IMR-90 (cell line): ENCODE measurements at regions not wholly inside any gene's neighbourhood (a gene's known extent, or its start where the extent isn't known, plus 50 kb on each side); places are given as distances from the start of the nearest gene placed in this dataset.
A peak's percentile ranks its signal among the peaks of the same experiment; 100 is the strongest.

ENCODE experiments used
- ATAC-seq: fragments of 200-7000 bp; cut with Tn5 transposase; 2 replicates; pipeline ENCODE4 v1.9.1; 2020; ENCODE audit warnings: low read depth, mild to moderate bottlenecking, moderate library complexity
- BruUV-seq: library from RNA; stranded (reverse); fragments of 400-500 nt; replicated peaks from 2 replicates; lab custom pipeline; 2021; lab: Mats Ljungman, UMichigan
- CTCF ChIA-PET: fragments of 300-600 bp; formaldehyde crosslinking; extraction: SDS; loops from one replicate; lab custom pipeline; 2021; ENCODE audit warnings: antibody characterized with exemption; lab: Yijun Ruan, JAX
- POLR2A ChIA-PET: fragments of 300-600 bp; sonication (Branson Sonifier 250); formaldehyde crosslinking; loops from one replicate; lab custom pipeline; 2022; ENCODE audit warnings: antibody characterized with exemption; ENCODE audit not compliant: unreplicated experiment; lab: Charles Lee
- DNase-seq: peaks from one replicate; pipeline ENCODE4 v3.0.0; 2013
- H2AFZ ChIP-seq: replicated peaks from 2 replicates; pipeline ENCODE3; 2013; ENCODE audit warnings: low read length, mild to moderate bottlenecking; ENCODE audit not compliant: poor library complexity
- H2AK5ac ChIP-seq: 2 replicates; pipeline ENCODE4 v1.6.1; 2013; ENCODE audit warnings: low read depth, low read length, inconsistent platforms
- H2AK9ac ChIP-seq: replicated peaks from 2 replicates; pipeline ENCODE3; 2013; ENCODE audit warnings: mild to moderate bottlenecking, low read depth, low read length, moderate library complexity; ENCODE audit not compliant: poor library complexity
- H2BK120ac ChIP-seq: 2 replicates; pipeline ENCODE4 v1.6.1; 2013; ENCODE audit warnings: low read depth, low read length, inconsistent platforms
- H2BK15ac ChIP-seq: 3 replicates; pipeline ENCODE4 v1.6.1; 2013; ENCODE audit warnings: low read depth, low read length, inconsistent platforms
- H2BK20ac ChIP-seq: 2 replicates; pipeline ENCODE4 v1.6.1; 2013; ENCODE audit warnings: low read depth, mild to moderate bottlenecking, inconsistent platforms, low read length, moderate library complexity
- H2BK5ac ChIP-seq: 2 replicates; pipeline ENCODE4 v1.6.1; 2013; ENCODE audit warnings: mild to moderate bottlenecking, low read depth, low read length, inconsistent platforms; ENCODE audit not compliant: poor library complexity, severe bottlenecking
- H3K14ac ChIP-seq: replicated peaks from 2 replicates; pipeline ENCODE4 v1.6.1; 2013; ENCODE audit warnings: low read depth, low read length, inconsistent platforms
- H3K18ac ChIP-seq: 2 replicates; pipeline ENCODE4 v1.6.1; 2013; ENCODE audit warnings: low read depth, low read length, control low read depth
- H3K23ac ChIP-seq: 2 replicates; pipeline ENCODE4 v1.6.1; 2013; ENCODE audit warnings: low read depth, low read length, inconsistent platforms
- H3K27ac ChIP-seq: 2 replicates; pipeline ENCODE4 v1.5.1; 2013; ENCODE audit warnings: mild to moderate bottlenecking, control low read depth, low read length; ENCODE audit not compliant: insufficient read depth
- H3K27me3 ChIP-seq: 2 replicates; pipeline ENCODE4 v1.6.1; 2013; ENCODE audit warnings: low read length; ENCODE audit not compliant: control insufficient read depth, insufficient read depth
- H3K36me3 ChIP-seq: 2 replicates; pipeline ENCODE4 v1.6.1; 2013; ENCODE audit warnings: low read length, mixed read lengths; ENCODE audit not compliant: control insufficient read depth, insufficient read depth
- H3K4ac ChIP-seq: 2 replicates; pipeline ENCODE4 v1.6.1; 2013; ENCODE audit warnings: low read depth, low read length, inconsistent platforms
- H3K4me1 ChIP-seq: 2 replicates; pipeline ENCODE4 v1.6.1; 2013; ENCODE audit warnings: low read length, mixed read lengths; ENCODE audit not compliant: control insufficient read depth, insufficient read depth
- H3K4me2 ChIP-seq: 2 replicates; pipeline ENCODE4 v1.6.1; 2013; ENCODE audit warnings: low read depth, mild to moderate bottlenecking, control low read depth, low read length, moderate library complexity
- H3K4me3 ChIP-seq: 2 replicates; pipeline ENCODE4 v1.5.1; 2013; ENCODE audit warnings: low read depth, mild to moderate bottlenecking, control low read depth, low read length, moderate library complexity; ENCODE audit not compliant: insufficient read depth
- H3K56ac ChIP-seq: 2 replicates; pipeline ENCODE4 v1.6.1; 2013; ENCODE audit warnings: low read length, inconsistent platforms; ENCODE audit not compliant: insufficient read depth; ENCODE audit errors: extremely low read depth
- H3K79me1 ChIP-seq, 2 experiments: 2 replicates each; pipeline ENCODE4 v1.6.1; 2013; ENCODE audit warnings: low read length in 2 of 2, inconsistent platforms in 1 of 2, low read depth in 1 of 2
- H3K9ac ChIP-seq: 2 replicates; pipeline ENCODE4 v1.6.1; 2013; ENCODE audit warnings: low read depth, low read length, control low read depth
- H3K9me1 ChIP-seq: 2 replicates; pipeline ENCODE4 v1.6.1; 2013; ENCODE audit warnings: low read length, inconsistent platforms; ENCODE audit not compliant: insufficient read depth
- H3K9me3 ChIP-seq: 2 replicates; pipeline ENCODE4 v1.6.1; 2013; ENCODE audit warnings: low read length; ENCODE audit not compliant: control insufficient read depth, insufficient read depth
- H4K20me1 ChIP-seq: 2 replicates; pipeline ENCODE4 v1.6.1; 2013; ENCODE audit warnings: low read length, inconsistent platforms; ENCODE audit not compliant: insufficient read depth
- H4K5ac ChIP-seq: 2 replicates; pipeline ENCODE4 v1.6.1; 2013; ENCODE audit warnings: mild to moderate bottlenecking, low read depth, low read length, control low read depth
- H4K8ac ChIP-seq, 2 experiments: 2 replicates each; pipeline ENCODE4 v1.6.1; 2013; ENCODE audit warnings: low read depth in 2 of 2, low read length in 2 of 2, control low read depth in 1 of 2, inconsistent platforms in 1 of 2
- H4K91ac ChIP-seq: 2 replicates; pipeline ENCODE4 v1.6.1; 2013; ENCODE audit warnings: low read depth, low read length, inconsistent platforms; ENCODE audit not compliant: insufficient read depth
- CEBPB ChIP-seq: IDR thresholded peaks from 2 replicates; pipeline ENCODE4 v1.6.1; 2012; ENCODE audit warnings: low read depth, low read length, improper control_type of control experiment
- CTCF ChIP-seq: conservative IDR thresholded peaks from 2 replicates; pipeline ENCODE4 v1.5.1; 2012; ENCODE audit warnings: mild to moderate bottlenecking, low read depth, low read length, improper control_type of control experiment
- MXI1 ChIP-seq: IDR thresholded peaks from 2 replicates; pipeline ENCODE4 v1.6.1; 2012; ENCODE audit warnings: low read depth, mild to moderate bottlenecking, low read length, moderate library complexity, borderline replicate concordance
- WGBS, 2 experiments: methylation state at CpG; one replicate each; pipeline versions ENCODE4 v1.1.5 to v1.1.7; 2013; ENCODE audit warnings: missing lambda C conversion rate in 2 of 2; ENCODE audit not compliant: insufficient read length in 1 of 2; ENCODE audit errors: extremely low coverage in 2 of 2; 5-methylcytosine and 5-hydroxymethylcytosine counted together
- dilution Hi-C: fragments of 300-500 bp; cut with HindIII; formaldehyde crosslinking; loops from one replicate; pipeline ENCODE4 v1.14.3; 2018; ENCODE audit warnings: low sequenced_read_pairs; ENCODE audit not compliant: unreplicated experiment
- in situ Hi-C: fragments of 300-500 bp; cut with MboI; formaldehyde crosslinking; loops from 3 replicates; pipeline ENCODE4 v1.14.3; 2019; ENCODE audit warnings: low sequenced_read_pairs, inconsistent platforms, mixed read lengths
- intact Hi-C: fragments of 100-400 bp; cut with micrococcal nuclease; formaldehyde crosslinking; loops from 2 replicates; pipeline ENCODE4 v1.10.0; 2022

GRCh38 chr3:124486324-124486723 lies 243.9 kb upstream of the UMPS start:
- Histone ChIP-seq H3K79me1 (no peaks in the 10 kb centered on the region), H3K56ac (no peak overlapping the region), H4K91ac (no peak overlapping the region), H3K4me3 (no peak overlapping the region), H2BK120ac (no peak overlapping the region), H4K20me1 (no peaks in the 10 kb centered on the region; the same call in 1 of the 2 replicates), H4K5ac (no peak overlapping the region), H3K9ac (no peak overlapping the region), H3K4me1 (no peaks in the 10 kb centered on the region; the same call in 1 of the 2 replicates), H3K4ac (no peak overlapping the region), H3K18ac (no peak overlapping the region), H2AK5ac (no peak overlapping the region), H2BK15ac (no peak overlapping the region), H2AFZ (no peak overlapping the region), H3K4me2 (no peak overlapping the region), H3K27ac (no peak overlapping the region), H2BK5ac (no peak overlapping the region), H2AK9ac (no peak overlapping the region), H4K8ac (no peak overlapping the region), H3K27me3 (no peaks in the 10 kb centered on the region), H3K36me3 (no peaks in the 10 kb centered on the region), H3K9me1 (peaks cover 7% of the 10 kb centered on the region; the same call in 1 of the 2 replicates), H3K9me3 (no peaks in the 10 kb centered on the region), H3K23ac (no peak overlapping the region), H3K14ac (no peak overlapping the region), H2BK20ac (no peak overlapping the region)
- intact Hi-C loops = no loop called here
- ChIA-PET POLR2A (no interaction called here), CTCF (interaction anchor here (1.1 kb wide), 1 partner anchor 73 kb away, joined by 3 read pairs; no protein-coding TSS in a partner anchor)
- in situ Hi-C loops = no loop called here
- dilution Hi-C loops = no loop called here
- TF ChIP-seq MXI1 = no peak
- TF ChIP-seq CTCF = 0 out of 2 replicates have a peak, but pooled peaks have one; percentile 8
- TF ChIP-seq CEBPB = no peak
- no peak for DNase-seq
- BruUV-seq = no TSS peak
- WGBS, 2 experiments = no CpG with 5 or more reads among the region's 2 CpGs
- peak; percentile 37; the same call in 1 of the 2 replicates for ATAC-seq
